GM12878 (cell line): ENCODE measurements at regions not wholly inside any gene's neighbourhood (a gene's known extent, or its start where the extent isn't known, plus 50 kb on each side); places are given as distances from the start of the nearest gene placed in this dataset.

ENCODE experiments used
- ATAC-seq: fragments of 200-7000 bp; cut with Tn5 transposase; 3 replicates; pipeline ENCODE4 v1.9.1; 2020; ENCODE audit warnings: mild to moderate bottlenecking, moderate library complexity
- BruUV-seq: library from RNA; stranded (reverse); fragments of 400-500 nt; replicated peaks from 2 replicates; lab custom pipeline; 2021; lab: Mats Ljungman, UMichigan
- CTCF ChIA-PET: fragments of 300-600 bp; sonication (Branson Sonifier 250); formaldehyde crosslinking; extraction: SDS; loops from one replicate; lab custom pipeline; 2021; ENCODE audit warnings: inconsistent platforms; lab: Yijun Ruan, JAX
- POLR2A ChIA-PET: fragments of 350-600 bp; formaldehyde crosslinking; extraction: SDS; loops from one replicate; lab custom pipeline; 2021; ENCODE audit warnings: inconsistent platforms; lab: Charles Lee
- RAD21 ChIA-PET: fragments of 300-600 bp; sonication (Branson Sonifier 250); formaldehyde crosslinking; loops from one replicate; lab custom pipeline; 2023; ENCODE audit warnings: antibody characterized with exemption; ENCODE audit not compliant: unreplicated experiment; lab: Charles Lee
- SMC1A ChIA-PET: fragments of 300-600 bp; sonication (Branson Sonifier 250); formaldehyde crosslinking; loops from one replicate; lab custom pipeline; 2023; ENCODE audit not compliant: unreplicated experiment, uncharacterized antibody; lab: Charles Lee
- DNase-seq: peaks from one replicate; pipeline ENCODE4 v3.0.0-alpha.2; 2011; ENCODE audit warnings: low read depth, low spot score
- FAIRE-seq: peaks from 3 replicates; lab custom pipeline; 2011; peaks lifted over from hg19 to GRCh38; lab: Jason Lieb, UNC
- H2AFZ ChIP-seq: 2 replicates; pipeline ENCODE4 v1.6.0; 2011; ENCODE audit warnings: low read depth, low read length, control low read depth; ENCODE audit not compliant: control insufficient read depth
- H3K27ac ChIP-seq: 2 replicates; pipeline ENCODE4 v1.5.1; 2011; ENCODE audit warnings: control low read depth; ENCODE audit not compliant: control insufficient read depth, insufficient read depth
- H3K27me3 ChIP-seq, 2 experiments: replicated peaks in 1 of 2; 2 replicates each; pipeline versions ENCODE4 v1.6.0 to v1.6.1; 2011; ENCODE audit warnings: low read length in 1 of 2; ENCODE audit not compliant: control insufficient read depth in 2 of 2, insufficient read depth in 2 of 2
- H3K36me3 ChIP-seq, 2 experiments: 2 replicates each; pipeline ENCODE4 v1.5.1; 2011; ENCODE audit warnings: low read length in 1 of 2; ENCODE audit not compliant: control insufficient read depth in 2 of 2, insufficient read depth in 2 of 2
- H3K4me1 ChIP-seq: 2 replicates; pipeline ENCODE4 v1.6.1; 2011; ENCODE audit warnings: mild to moderate bottlenecking, low read length, moderate library complexity, mixed read lengths; ENCODE audit not compliant: control insufficient read depth, insufficient read depth
- H3K4me2 ChIP-seq: 2 replicates; pipeline ENCODE4 v1.6.0; 2011; ENCODE audit warnings: control low read depth; ENCODE audit not compliant: control insufficient read depth, insufficient read depth
- H3K4me3 ChIP-seq: fragments of 200-600 bp; sonication (generic); 2 replicates; pipeline ENCODE4 v1.5.1; 2016
- H3K79me2 ChIP-seq: 2 replicates; pipeline ENCODE4 v1.6.0; 2011; ENCODE audit warnings: low read length; ENCODE audit not compliant: control insufficient read depth, insufficient read depth
- H3K9ac ChIP-seq: 2 replicates; pipeline ENCODE4 v1.8.0; 2011; ENCODE audit warnings: low read length, control low read depth, mixed read lengths; ENCODE audit not compliant: control insufficient read depth, insufficient read depth
- H3K9me3 ChIP-seq: replicated peaks from 3 replicates; pipeline ENCODE4 v1.5.1; 2011; ENCODE audit warnings: mild to moderate bottlenecking, low read length; ENCODE audit not compliant: control insufficient read depth, insufficient read depth
- H4K20me1 ChIP-seq: 2 replicates; pipeline ENCODE4 v1.6.0; 2011; ENCODE audit not compliant: control insufficient read depth, insufficient read depth
- ATF3 ChIP-seq: IDR thresholded peaks from 2 replicates; pipeline ENCODE4 v1.6.1; 2011; ENCODE audit warnings: low read depth, mild to moderate bottlenecking, low read length, moderate library complexity, borderline replicate concordance; ENCODE audit errors: extremely low read depth
- BACH1 ChIP-seq: fragments of 450-650 bp; IDR thresholded peaks from 2 replicates; pipeline ENCODE4 v1.6.1; 2017; ENCODE audit warnings: mild to moderate bottlenecking, borderline replicate concordance
- BMI1 ChIP-seq: fragments of 450-650 bp; IDR thresholded peaks from 2 replicates; pipeline ENCODE4 v1.6.1; 2016; ENCODE audit warnings: mild to moderate bottlenecking, moderate library complexity, borderline replicate concordance
- CHD1 ChIP-seq: IDR thresholded peaks from 2 replicates; pipeline ENCODE4 v1.6.1; 2012; ENCODE audit warnings: low read depth, low read length, improper control_type of control experiment
- E4F1 ChIP-seq: fragments of 450-650 bp; IDR thresholded peaks from 2 replicates; pipeline ENCODE4 v1.6.1; 2018; ENCODE audit warnings: borderline replicate concordance, mild to moderate bottlenecking; ENCODE audit not compliant: partially characterized antibody
- FOS ChIP-seq: IDR thresholded peaks from 3 replicates; pipeline ENCODE4 v1.6.1; 2011; ENCODE audit warnings: borderline replicate concordance; ENCODE audit not compliant: insufficient read length; ENCODE audit errors: extremely low read depth
- HDGF ChIP-seq: fragments of 450-650 bp; IDR thresholded peaks from 2 replicates; pipeline ENCODE4 v1.6.1; 2016; ENCODE audit warnings: antibody characterized with exemption
- IRF5 ChIP-seq: fragments of 450-650 bp; IDR thresholded peaks from 2 replicates; pipeline ENCODE4 v1.6.1; 2017; ENCODE audit warnings: borderline replicate concordance
- MTA2 ChIP-seq: fragments of 450-650 bp; IDR thresholded peaks from 2 replicates; pipeline ENCODE4 v1.6.1; 2016; ENCODE audit warnings: low read depth, mild to moderate bottlenecking, moderate library complexity
- MYB ChIP-seq: fragments of 150-350 bp; IDR thresholded peaks from 2 replicates; pipeline ENCODE4 v1.6.1; 2014; ENCODE audit warnings: mild to moderate bottlenecking, low read depth, low read length, borderline replicate concordance
- NR2C1 ChIP-seq: fragments of 450-650 bp; IDR thresholded peaks from 2 replicates; pipeline ENCODE4 v1.6.1; 2017; ENCODE audit warnings: antibody characterized with exemption, mild to moderate bottlenecking, moderate library complexity
- PAX8 ChIP-seq: fragments of 450-650 bp; IDR thresholded peaks from 2 replicates; pipeline ENCODE4 v1.6.1; 2017; ENCODE audit warnings: mild to moderate bottlenecking, moderate library complexity
- SMC3 ChIP-seq: IDR thresholded peaks from 2 replicates; pipeline ENCODE4 v1.6.1; 2011; ENCODE audit warnings: low read length, improper control_type of control experiment, borderline replicate concordance
- SREBF2 ChIP-seq: IDR thresholded peaks from 2 replicates; pipeline ENCODE4 v1.6.1; 2012; ENCODE audit warnings: mild to moderate bottlenecking, low read length
- SUZ12 ChIP-seq: fragments of 200-600 bp; sonication (generic); IDR thresholded peaks from one replicate; pipeline ENCODE4 v1.6.1; 2018; ENCODE audit warnings: antibody characterized with exemption, mild to moderate bottlenecking; ENCODE audit not compliant: unreplicated experiment
- YBX1 ChIP-seq: fragments of 450-650 bp; IDR thresholded peaks from 2 replicates; pipeline ENCODE4 v1.6.1; 2016; ENCODE audit warnings: antibody characterized with exemption
- ZNF384 ChIP-seq: IDR thresholded peaks from 2 replicates; pipeline ENCODE4 v1.6.1; 2012; ENCODE audit warnings: low read depth, mild to moderate bottlenecking, low read length, improper control_type of control experiment, borderline replicate concordance
- ZNF622 ChIP-seq: fragments of 450-650 bp; IDR thresholded peaks from 2 replicates; pipeline ENCODE4 v1.6.1; 2017; ENCODE audit warnings: mild to moderate bottlenecking, inconsistent platforms
- WGBS: methylation state at CpG from one replicate; pipeline ENCODE4 v1.1.6; 2016; ENCODE audit warnings: low lambda C conversion rate; ENCODE audit not compliant: insufficient replicate concordance, insufficient coverage; ENCODE audit errors: missing lambda C conversion rate; 5-methylcytosine and 5-hydroxymethylcytosine counted together
- in situ Hi-C: fragments of 300-500 bp; cut with MboI; formaldehyde crosslinking; loops from 9 replicates; pipeline ENCODE4 v1.14.3; 2018; ENCODE audit warnings: mixed read lengths
- intact Hi-C: fragments of 100-400 bp; cut with micrococcal nuclease; formaldehyde crosslinking; loops from one replicate; pipeline ENCODE4 v1.14.2; 2022; ENCODE audit not compliant: unreplicated experiment
- TF ChIP-seq, protein P1 (sequence below): fragments of 450-650 bp; IDR thresholded peaks from 2 replicates; pipeline ENCODE4 v1.6.1; 2016; ENCODE audit warnings: mild to moderate bottlenecking

DNA sequence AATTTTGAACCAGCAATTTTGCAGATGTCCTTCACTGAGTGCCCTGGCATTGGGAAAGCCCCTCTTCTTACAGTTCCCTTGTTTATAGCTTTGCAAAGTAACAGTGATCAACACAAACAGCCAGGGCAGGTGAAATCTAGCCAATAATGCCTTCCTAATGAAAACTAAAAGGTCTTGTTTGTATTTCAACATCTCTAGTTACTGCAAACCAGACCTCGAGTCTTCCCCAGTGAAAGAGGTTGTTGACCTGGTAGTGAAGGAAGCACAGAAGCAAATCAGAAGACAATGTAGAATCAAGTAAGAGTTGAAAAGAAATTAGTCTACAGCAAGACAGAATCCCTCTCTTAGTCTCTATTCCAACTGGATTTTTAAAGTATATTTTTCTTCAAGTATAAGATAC, 231.2 kb downstream of the SNX13 start:
- TF ChIP-seq ATF3 = no peak
- no peak for TF ChIP-seq PAX8
- no peak for TF ChIP-seq NR2C1
- TF ChIP-seq MYB = no peak
- no peak for TF ChIP-seq SMC3
- TF ChIP-seq, protein P1, sequence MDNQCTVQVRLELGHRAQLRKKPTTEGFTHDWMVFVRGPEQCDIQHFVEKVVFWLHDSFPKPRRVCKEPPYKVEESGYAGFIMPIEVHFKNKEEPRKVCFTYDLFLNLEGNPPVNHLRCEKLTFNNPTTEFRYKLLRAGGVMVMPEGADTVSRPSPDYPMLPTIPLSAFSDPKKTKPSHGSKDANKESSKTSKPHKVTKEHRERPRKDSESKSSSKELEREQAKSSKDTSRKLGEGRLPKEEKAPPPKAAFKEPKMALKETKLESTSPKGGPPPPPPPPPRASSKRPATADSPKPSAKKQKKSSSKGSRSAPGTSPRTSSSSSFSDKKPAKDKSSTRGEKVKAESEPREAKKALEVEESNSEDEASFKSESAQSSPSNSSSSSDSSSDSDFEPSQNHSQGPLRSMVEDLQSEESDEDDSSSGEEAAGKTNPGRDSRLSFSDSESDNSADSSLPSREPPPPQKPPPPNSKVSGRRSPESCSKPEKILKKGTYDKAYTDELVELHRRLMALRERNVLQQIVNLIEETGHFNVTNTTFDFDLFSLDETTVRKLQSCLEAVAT = no peak
- no peak for TF ChIP-seq ZNF384
- TF ChIP-seq MTA2 = no peak
- no peak for TF ChIP-seq BMI1
- TF ChIP-seq CHD1 = no peak
- no peak for TF ChIP-seq FOS
- TF ChIP-seq SREBF2 = no peak
- TF ChIP-seq BACH1 = no peak
- no peak for TF ChIP-seq YBX1
- TF ChIP-seq ZNF622 = no peak
- no peak for TF ChIP-seq SUZ12
- no peak for TF ChIP-seq IRF5
- no peak for TF ChIP-seq HDGF
- TF ChIP-seq E4F1 = no peak
- no peaks in the 10 kb centered on the region for H3K9me3 ChIP-seq
- CTCF ChIA-PET = interaction anchor here (0.6 to 1.4 kb wide), 5 partner anchors 47 to 612 kb away, joined by 3 to 4 read pairs (median 3); no protein-coding TSS in a partner anchor
- no peak overlapping the region for H2AFZ ChIP-seq
- no peaks in the 10 kb centered on the region for H3K27me3 ChIP-seq
- no peak overlapping the region for H3K4me3 ChIP-seq
- no peak overlapping the region for H3K27ac ChIP-seq
- no peaks in the 10 kb centered on the region for H3K79me2 ChIP-seq
- no peak for FAIRE-seq
- RAD21 ChIA-PET = interaction anchor here (0.7 kb wide), 1 partner anchor 283 kb away, joined by 3 read pairs; no protein-coding TSS in a partner anchor
- POLR2A ChIA-PET = no interaction called here
- no peak for DNase-seq
- H3K4me2 ChIP-seq = no peak overlapping the region
- in situ Hi-C loops (no loop called here), intact Hi-C loops (loop anchor here (5.0 kb wide), 2 partner anchors 283 to 613 kb away; no protein-coding TSS in a partner anchor)
- no peaks in the 10 kb centered on the region for H3K36me3 ChIP-seq
- no peaks in the 10 kb centered on the region for H3K4me1 ChIP-seq
- no peaks in the 10 kb centered on the region for H4K20me1 ChIP-seq
- no TSS peak for BruUV-seq
- WGBS = 33% methylated on average over 1 of the region's 1 CpG
- ATAC-seq = no peak
- no peak overlapping the region for H3K9ac ChIP-seq
- SMC1A ChIA-PET = interaction anchor here (1.1 to 1.9 kb wide), 2 partner anchors 53 to 61 kb away, joined by 3 to 6 read pairs; no protein-coding TSS in a partner anchor
